AG09309 (cell line): ENCODE measurements at regions not wholly inside any gene's neighbourhood (a gene's known extent, or its start where the extent isn't known, plus 50 kb on each side); places are given as distances from the start of the nearest gene placed in this dataset.

Source experiments
- DNase-seq: peaks from one replicate; pipeline ENCODE4 v3.0.0-alpha.2; 2010; ENCODE audit warnings: low read depth
- H3K4me3 ChIP-seq: 2 replicates; pipeline ENCODE4 v1.5.1; 2011; ENCODE audit warnings: mild to moderate bottlenecking, low read depth, low read length, moderate library complexity; ENCODE audit not compliant: control insufficient read depth
- TF ChIP-seq, protein P1 (sequence below): IDR thresholded peaks from 2 replicates; pipeline ENCODE4 v1.5.1; 2011; ENCODE audit warnings: mild to moderate bottlenecking, low read depth, low read length, inconsistent platforms; ENCODE audit not compliant: insufficient read depth, control insufficient read depth; ENCODE audit errors: missing control alignments

DNA sequence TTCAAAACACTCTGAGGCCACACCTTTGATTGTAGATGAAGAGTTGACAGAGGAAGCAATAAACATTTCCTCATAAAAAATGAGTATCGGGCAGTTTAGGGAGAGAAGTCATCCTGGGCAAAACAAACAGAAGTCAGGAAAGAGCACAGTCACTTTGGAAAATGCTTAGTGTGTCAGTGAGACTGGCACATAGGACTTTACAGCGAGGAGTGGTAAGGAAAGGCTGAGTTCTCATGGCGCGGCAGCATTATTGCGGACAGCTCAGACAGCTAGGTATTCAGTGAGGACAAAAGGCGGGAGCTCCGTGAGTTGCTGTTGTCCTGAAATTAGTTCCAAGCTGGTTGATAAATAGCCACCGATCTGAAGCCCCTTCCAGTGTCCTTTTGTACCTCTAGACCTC lies 229.9 kb downstream of the SNAPC1 start:
- TF ChIP-seq, protein P1, sequence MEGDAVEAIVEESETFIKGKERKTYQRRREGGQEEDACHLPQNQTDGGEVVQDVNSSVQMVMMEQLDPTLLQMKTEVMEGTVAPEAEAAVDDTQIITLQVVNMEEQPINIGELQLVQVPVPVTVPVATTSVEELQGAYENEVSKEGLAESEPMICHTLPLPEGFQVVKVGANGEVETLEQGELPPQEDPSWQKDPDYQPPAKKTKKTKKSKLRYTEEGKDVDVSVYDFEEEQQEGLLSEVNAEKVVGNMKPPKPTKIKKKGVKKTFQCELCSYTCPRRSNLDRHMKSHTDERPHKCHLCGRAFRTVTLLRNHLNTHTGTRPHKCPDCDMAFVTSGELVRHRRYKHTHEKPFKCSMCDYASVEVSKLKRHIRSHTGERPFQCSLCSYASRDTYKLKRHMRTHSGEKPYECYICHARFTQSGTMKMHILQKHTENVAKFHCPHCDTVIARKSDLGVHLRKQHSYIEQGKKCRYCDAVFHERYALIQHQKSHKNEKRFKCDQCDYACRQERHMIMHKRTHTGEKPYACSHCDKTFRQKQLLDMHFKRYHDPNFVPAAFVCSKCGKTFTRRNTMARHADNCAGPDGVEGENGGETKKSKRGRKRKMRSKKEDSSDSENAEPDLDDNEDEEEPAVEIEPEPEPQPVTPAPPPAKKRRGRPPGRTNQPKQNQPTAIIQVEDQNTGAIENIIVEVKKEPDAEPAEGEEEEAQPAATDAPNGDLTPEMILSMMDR, result no peak
- no peak for DNase-seq
- H3K4me3 ChIP-seq, result no peak overlapping the region

- TF ChIP-seq, protein P1, result no peak
- DNase-seq, result no peak
- no peak overlapping the region for H3K4me3 ChIP-seq
Measured at GRCh38 chr14:61992926-61993325, 230.7 kb downstream of the SNAPC1 start.

- H3K4me3 ChIP-seq, result no peak overlapping the region
- no peak for DNase-seq
- TF ChIP-seq, protein P1, result no peak
Measured at GRCh38 chr14:61994589-61994988, 232.4 kb downstream of the SNAPC1 start.

GRCh38 chr14:61996753-61997152 lies 234.5 kb downstream of the SNAPC1 start:
- TF ChIP-seq, protein P1, result no peak
- no peak overlapping the region for H3K4me3 ChIP-seq
- DNase-seq, result no peak

DNA sequence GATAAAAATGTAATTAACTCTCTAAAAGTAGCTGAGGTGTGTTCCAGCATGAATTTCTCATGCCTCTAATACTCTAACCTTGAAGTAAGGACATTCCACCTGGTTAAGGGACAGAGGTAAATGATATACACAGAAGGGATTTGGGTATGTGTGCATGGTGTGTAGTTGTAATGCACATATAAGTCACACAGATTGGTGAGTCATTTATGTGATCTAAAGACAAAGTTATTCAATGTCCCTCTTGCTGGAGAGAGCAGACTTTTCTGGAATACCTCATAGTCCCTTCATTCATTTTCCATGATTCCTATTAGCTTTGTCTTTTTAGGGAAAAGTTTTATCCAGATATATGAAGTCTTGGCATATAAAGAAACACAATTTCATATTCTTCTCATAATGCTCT lies 234.9 kb downstream of the SNAPC1 start:
- TF ChIP-seq, protein P1, result no peak
- DNase-seq, result no peak
- no peak overlapping the region for H3K4me3 ChIP-seq

DNA sequence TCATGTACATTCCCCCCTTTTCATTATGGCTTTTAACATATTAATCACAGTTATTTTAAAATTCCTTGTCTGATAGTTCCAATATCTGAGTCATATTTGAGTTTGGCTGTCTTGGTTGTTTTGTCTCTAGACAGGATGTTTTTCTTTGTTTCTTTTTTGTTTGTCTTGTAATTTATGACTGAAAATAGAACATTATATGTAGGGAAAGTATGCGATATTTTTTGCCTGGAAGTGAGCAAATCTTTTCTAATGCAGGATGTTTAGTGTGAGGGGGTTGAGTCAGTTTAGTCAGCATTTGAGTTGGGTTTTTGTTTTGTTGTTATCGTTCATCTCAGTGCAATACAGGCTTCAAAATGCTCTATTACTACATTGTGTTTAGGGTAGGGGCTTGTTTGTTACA lies 239.7 kb downstream of the SNAPC1 start:
- H3K4me3 ChIP-seq, result no peak overlapping the region
- no peak for DNase-seq
- TF ChIP-seq, protein P1, result no peak

DNA sequence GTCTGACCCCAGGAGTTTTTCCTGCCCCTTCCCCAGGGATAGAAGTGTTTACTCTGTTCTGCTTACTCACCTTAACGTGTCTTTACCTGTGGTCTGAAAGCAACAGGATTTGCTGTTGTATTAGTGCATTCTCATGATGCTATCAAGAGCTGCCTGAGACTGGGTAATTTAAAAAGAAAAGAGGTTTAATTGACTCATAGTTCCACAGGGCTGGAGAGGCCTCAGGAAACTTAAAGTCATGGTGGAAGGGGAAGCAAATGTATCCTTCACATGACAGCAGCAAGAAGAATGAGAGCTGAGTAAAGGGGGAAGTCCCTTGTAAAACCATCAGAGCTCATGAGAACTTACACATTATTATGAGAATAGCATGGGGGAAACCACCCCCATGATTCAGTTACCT lies 240.4 kb downstream of the SNAPC1 start:
- DNase-seq, result no peak
- no peak overlapping the region for H3K4me3 ChIP-seq
- TF ChIP-seq, protein P1, result no peak
